ENCODE measurements at regions not wholly inside any gene's neighbourhood (a gene's known extent, or its start where the extent isn't known, plus 50 kb on each side); places are given as distances from the start of the nearest gene placed in this dataset.

DNA sequence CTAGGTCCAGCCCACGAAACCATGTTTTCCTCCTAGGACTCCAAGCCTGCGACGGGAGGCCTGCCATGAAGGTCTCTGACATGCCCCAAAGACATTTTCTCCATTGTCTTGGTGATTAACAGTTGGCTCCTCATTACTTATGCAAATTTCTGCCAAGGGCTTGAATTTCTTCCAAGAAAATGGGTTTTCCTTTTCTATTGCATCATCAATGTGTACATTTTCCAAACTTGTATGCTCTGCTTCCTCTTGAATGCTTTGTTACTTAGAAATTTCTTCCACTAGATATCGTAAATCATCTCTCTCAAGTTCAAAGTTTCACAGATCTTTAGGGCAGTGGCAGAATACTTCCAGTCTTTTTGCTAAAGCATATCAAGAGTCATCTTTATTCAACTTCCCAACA is 1792.7 kb upstream of the CDH9 start:
- no peak for TF ChIP-seq POLR2A (IDR thresholded peaks at IDR 0.05)
- TF ChIP-seq, protein P1, sequence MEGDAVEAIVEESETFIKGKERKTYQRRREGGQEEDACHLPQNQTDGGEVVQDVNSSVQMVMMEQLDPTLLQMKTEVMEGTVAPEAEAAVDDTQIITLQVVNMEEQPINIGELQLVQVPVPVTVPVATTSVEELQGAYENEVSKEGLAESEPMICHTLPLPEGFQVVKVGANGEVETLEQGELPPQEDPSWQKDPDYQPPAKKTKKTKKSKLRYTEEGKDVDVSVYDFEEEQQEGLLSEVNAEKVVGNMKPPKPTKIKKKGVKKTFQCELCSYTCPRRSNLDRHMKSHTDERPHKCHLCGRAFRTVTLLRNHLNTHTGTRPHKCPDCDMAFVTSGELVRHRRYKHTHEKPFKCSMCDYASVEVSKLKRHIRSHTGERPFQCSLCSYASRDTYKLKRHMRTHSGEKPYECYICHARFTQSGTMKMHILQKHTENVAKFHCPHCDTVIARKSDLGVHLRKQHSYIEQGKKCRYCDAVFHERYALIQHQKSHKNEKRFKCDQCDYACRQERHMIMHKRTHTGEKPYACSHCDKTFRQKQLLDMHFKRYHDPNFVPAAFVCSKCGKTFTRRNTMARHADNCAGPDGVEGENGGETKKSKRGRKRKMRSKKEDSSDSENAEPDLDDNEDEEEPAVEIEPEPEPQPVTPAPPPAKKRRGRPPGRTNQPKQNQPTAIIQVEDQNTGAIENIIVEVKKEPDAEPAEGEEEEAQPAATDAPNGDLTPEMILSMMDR (IDR thresholded peaks at IDR 0.05) = no peak

All from Peyer's patch (tissue), 4 donors.